ENCODE measurements at regions not wholly inside any gene's neighbourhood (a gene's known extent, or its start where the extent isn't known, plus 50 kb on each side); places are given as distances from the start of the nearest gene placed in this dataset.

- Histone ChIP-seq H3K27ac (no peak overlapping the region), H3K4me1 (no peaks in the 10 kb centered on the region), H3K4me3 (no peak overlapping the region), H3K9me3 (no peaks in the 10 kb centered on the region), H3K27me3 (no peaks in the 10 kb centered on the region), H3K36me3 (ENCODE audit: low read depth, missing control alignments) (no peaks in the 10 kb centered on the region)
- DNase-seq = no peak
- intact Hi-C loops (cut with DNase I; ENCODE audit: low total_unique reads) = no loop called here
- 82% methylated on average over 5 of the region's 5 CpGs for WGBS, 2 donors
- TF ChIP-seq, protein P1, sequence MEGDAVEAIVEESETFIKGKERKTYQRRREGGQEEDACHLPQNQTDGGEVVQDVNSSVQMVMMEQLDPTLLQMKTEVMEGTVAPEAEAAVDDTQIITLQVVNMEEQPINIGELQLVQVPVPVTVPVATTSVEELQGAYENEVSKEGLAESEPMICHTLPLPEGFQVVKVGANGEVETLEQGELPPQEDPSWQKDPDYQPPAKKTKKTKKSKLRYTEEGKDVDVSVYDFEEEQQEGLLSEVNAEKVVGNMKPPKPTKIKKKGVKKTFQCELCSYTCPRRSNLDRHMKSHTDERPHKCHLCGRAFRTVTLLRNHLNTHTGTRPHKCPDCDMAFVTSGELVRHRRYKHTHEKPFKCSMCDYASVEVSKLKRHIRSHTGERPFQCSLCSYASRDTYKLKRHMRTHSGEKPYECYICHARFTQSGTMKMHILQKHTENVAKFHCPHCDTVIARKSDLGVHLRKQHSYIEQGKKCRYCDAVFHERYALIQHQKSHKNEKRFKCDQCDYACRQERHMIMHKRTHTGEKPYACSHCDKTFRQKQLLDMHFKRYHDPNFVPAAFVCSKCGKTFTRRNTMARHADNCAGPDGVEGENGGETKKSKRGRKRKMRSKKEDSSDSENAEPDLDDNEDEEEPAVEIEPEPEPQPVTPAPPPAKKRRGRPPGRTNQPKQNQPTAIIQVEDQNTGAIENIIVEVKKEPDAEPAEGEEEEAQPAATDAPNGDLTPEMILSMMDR (IDR thresholded peaks at IDR 0.05) = no peak
Observed at GRCh38 chr1:113248494-113248893, 141.8 kb upstream of the MAGI3 start.

DNA sequence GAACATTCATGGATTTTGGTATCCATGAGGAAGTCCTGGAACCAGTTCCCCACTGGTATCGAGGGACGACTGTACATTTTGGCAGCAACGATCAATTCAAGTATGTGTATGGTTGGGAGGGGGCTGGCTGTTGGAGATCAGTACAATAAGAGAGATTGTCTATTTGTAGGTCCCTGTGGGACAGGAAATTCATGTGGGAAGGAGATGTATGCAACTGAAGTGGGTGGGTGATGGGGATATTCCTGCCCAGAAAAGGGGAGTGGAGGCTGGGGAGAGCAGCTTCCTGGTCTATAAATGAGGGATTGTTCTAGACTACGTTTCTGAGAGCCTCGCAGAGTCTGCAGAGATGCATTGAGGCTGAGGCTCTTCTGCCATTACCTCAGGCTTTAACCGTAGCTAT is 140.2 kb upstream of the MAGI3 start:
- no peak for DNase-seq
- Histone ChIP-seq H3K27me3 (no peaks in the 10 kb centered on the region), H3K27ac (no peak overlapping the region), H3K4me3 (no peak overlapping the region), H3K9me3 (no peaks in the 10 kb centered on the region), H3K36me3 (ENCODE audit: low read depth, missing control alignments) (no peaks in the 10 kb centered on the region), H3K4me1 (no peaks in the 10 kb centered on the region)
- TF ChIP-seq, protein P1 (IDR thresholded peaks at IDR 0.05) = no peak
- intact Hi-C loops (cut with DNase I; ENCODE audit: low total_unique reads) = no loop called here
- 45 to 64% methylated on average over 5 to 6 of the region's 6 CpGs for WGBS, 2 donors

DNA sequence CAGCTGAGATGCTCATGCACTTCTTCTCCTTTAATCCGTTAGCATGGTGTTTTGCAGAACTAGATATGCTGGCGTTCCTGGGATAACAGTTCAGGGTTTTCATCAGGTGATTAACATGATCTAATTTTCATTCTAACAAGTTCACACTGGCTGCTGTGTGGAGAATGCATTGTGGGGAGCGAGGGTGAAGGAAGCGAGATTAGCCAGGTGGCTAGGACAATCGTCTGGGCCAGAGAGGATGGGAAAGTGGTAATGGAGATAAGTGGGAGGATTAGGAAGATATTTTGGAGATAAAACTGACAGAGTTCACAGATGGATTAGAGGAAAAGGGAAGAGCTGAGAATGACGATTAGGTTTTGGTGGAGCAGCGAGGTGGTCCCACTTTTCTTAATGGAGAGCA is 138.1 kb upstream of the MAGI3 start:
- 84 to 85% methylated on average over 7 of the region's 7 CpGs for WGBS, 2 donors
- TF ChIP-seq, protein P1 (IDR thresholded peaks at IDR 0.05) = no peak
- TF ChIP-seq POLR2A (IDR thresholded peaks at IDR 0.05) = no peak
- Histone ChIP-seq H3K4me3 (no peak overlapping the region), H3K27me3 (no peaks in the 10 kb centered on the region), H3K9me3 (no peaks in the 10 kb centered on the region), H3K4me1 (no peaks in the 10 kb centered on the region), H3K27ac (no peak overlapping the region), H3K36me3 (ENCODE audit: low read depth, missing control alignments) (no peaks in the 10 kb centered on the region)
- DNase-seq = no peak
- intact Hi-C loops (cut with DNase I; ENCODE audit: low total_unique reads) = no loop called here

- Histone ChIP-seq H3K4me3 (no peak overlapping the region), H3K27me3 (no peaks in the 10 kb centered on the region), H3K27ac (no peak overlapping the region), H3K4me1 (no peaks in the 10 kb centered on the region), H3K9me3 (no peaks in the 10 kb centered on the region), H3K36me3 (ENCODE audit: low read depth, missing control alignments) (no peaks in the 10 kb centered on the region)
- WGBS, 2 donors = 88 to 97% methylated on average over 4 of the region's 4 CpGs
- intact Hi-C loops (cut with DNase I; ENCODE audit: low total_unique reads) = no loop called here
- DNase-seq = no peak
- TF ChIP-seq, protein P1 (IDR thresholded peaks at IDR 0.05) = no peak
- TF ChIP-seq POLR2A (IDR thresholded peaks at IDR 0.05) = no peak
Observed at GRCh38 chr1:113253187-113253586, 137.1 kb upstream of the MAGI3 start.

GRCh38 chr1:113253590-113253989 is 136.7 kb upstream of the MAGI3 start:
- TF ChIP-seq POLR2A (IDR thresholded peaks at IDR 0.05) = no peak
- TF ChIP-seq, protein P1 (IDR thresholded peaks at IDR 0.05) = no peak
- Histone ChIP-seq H3K4me1 (no peaks in the 10 kb centered on the region), H3K27me3 (no peaks in the 10 kb centered on the region), H3K4me3 (no peak overlapping the region), H3K27ac (no peak overlapping the region), H3K36me3 (ENCODE audit: low read depth, missing control alignments) (no peaks in the 10 kb centered on the region), H3K9me3 (no peaks in the 10 kb centered on the region)
- intact Hi-C loops (cut with DNase I; ENCODE audit: low total_unique reads) = no loop called here
- 77 to 83% methylated on average over 2 of the region's 2 CpGs for WGBS, 2 donors
- DNase-seq = no peak

Measured in testis (tissue), 2 donors.